MM.1S (cell line): ENCODE measurements at regions not wholly inside any gene's neighbourhood (a gene's known extent, or its start where the extent isn't known, plus 50 kb on each side); places are given as distances from the start of the nearest gene placed in this dataset.

Source experiments
- DNase-seq: peaks from one replicate; pipeline ENCODE4 v3.0.0-alpha.2; 2015
- H2AFZ ChIP-seq: fragments of 300-600 bp; sonication (generic); 2 replicates; pipeline ENCODE4 v1.6.0; 2016; ENCODE audit warnings: antibody characterized with exemption, low read length
- H3F3A ChIP-seq: fragments of 300-600 bp; sonication (generic); 2 replicates; pipeline ENCODE4 v1.6.1; 2016; ENCODE audit warnings: mild to moderate bottlenecking, antibody characterized with exemption, low read length, moderate library complexity, mixed read lengths; ENCODE audit not compliant: insufficient read depth
- H3K27ac ChIP-seq: fragments of 300-600 bp; sonication (generic); 2 replicates; pipeline ENCODE4 v1.5.1; 2016; ENCODE audit warnings: mild to moderate bottlenecking, low read length
- H3K27me3 ChIP-seq: fragments of 300-600 bp; sonication (generic); replicated peaks from 2 replicates; pipeline ENCODE4 v1.6.0; 2016; ENCODE audit warnings: low read length; ENCODE audit not compliant: insufficient read depth
- H3K36me3 ChIP-seq: fragments of 300-600 bp; sonication (generic); replicated peaks from 2 replicates; pipeline ENCODE4 v1.6.1; 2016; ENCODE audit warnings: mild to moderate bottlenecking, low read length, mixed read lengths; ENCODE audit not compliant: insufficient read depth
- H3K4me1 ChIP-seq: fragments of 300-600 bp; sonication (generic); 2 replicates; pipeline ENCODE4 v1.6.1; 2016; ENCODE audit warnings: low read length, mixed read lengths
- H3K4me2 ChIP-seq: fragments of 300-600 bp; sonication (generic); 2 replicates; pipeline ENCODE4 v1.6.0; 2016; ENCODE audit warnings: low read depth, low read length
- H3K4me3 ChIP-seq: fragments of 300-600 bp; sonication (generic); 2 replicates; pipeline ENCODE4 v1.5.1; 2016; ENCODE audit warnings: low read length, mixed read lengths
- H3K79me2 ChIP-seq: fragments of 300-600 bp; sonication (generic); 2 replicates; pipeline ENCODE4 v1.6.1; 2016; ENCODE audit warnings: mixed run types, low read length, mixed read lengths
- H3K9ac ChIP-seq: fragments of 300-600 bp; sonication (generic); 2 replicates; pipeline ENCODE4 v1.6.1; 2016; ENCODE audit warnings: low read length, mixed read lengths
- H3K9me2 ChIP-seq: fragments of 300-600 bp; sonication (generic); replicated peaks from 2 replicates; pipeline ENCODE4 v1.6.1; 2016; ENCODE audit warnings: mild to moderate bottlenecking, low read length, mixed read lengths; ENCODE audit not compliant: insufficient read depth
- H3K9me3 ChIP-seq: fragments of 300-600 bp; sonication (generic); replicated peaks from 2 replicates; pipeline ENCODE4 v1.6.1; 2016; ENCODE audit warnings: mild to moderate bottlenecking, low read length, mixed read lengths; ENCODE audit not compliant: insufficient read depth
- H4K20me1 ChIP-seq: fragments of 300-600 bp; sonication (generic); 2 replicates; pipeline ENCODE4 v1.6.1; 2016; ENCODE audit warnings: mild to moderate bottlenecking, low read length, moderate library complexity, mixed read lengths; ENCODE audit not compliant: insufficient read depth
- EZH2 ChIP-seq: fragments of 300-600 bp; sonication (generic); optimal IDR thresholded peaks from 2 replicates; pipeline ENCODE3; 2017; ENCODE audit warnings: low read depth, mild to moderate bottlenecking, antibody characterized with exemption, low read length, mixed read lengths
- EZH2phosphoT487 ChIP-seq: fragments of 300-600 bp; sonication (generic); IDR thresholded peaks from 2 replicates; pipeline ENCODE4 v1.6.1; 2018; ENCODE audit warnings: antibody characterized with exemption, low read length
- TF ChIP-seq, protein P1 (sequence below): fragments of 300-600 bp; sonication (generic); IDR thresholded peaks from 2 replicates; pipeline ENCODE4 v1.5.1; 2016; ENCODE audit warnings: antibody characterized with exemption, low read length, mixed read lengths

DNA sequence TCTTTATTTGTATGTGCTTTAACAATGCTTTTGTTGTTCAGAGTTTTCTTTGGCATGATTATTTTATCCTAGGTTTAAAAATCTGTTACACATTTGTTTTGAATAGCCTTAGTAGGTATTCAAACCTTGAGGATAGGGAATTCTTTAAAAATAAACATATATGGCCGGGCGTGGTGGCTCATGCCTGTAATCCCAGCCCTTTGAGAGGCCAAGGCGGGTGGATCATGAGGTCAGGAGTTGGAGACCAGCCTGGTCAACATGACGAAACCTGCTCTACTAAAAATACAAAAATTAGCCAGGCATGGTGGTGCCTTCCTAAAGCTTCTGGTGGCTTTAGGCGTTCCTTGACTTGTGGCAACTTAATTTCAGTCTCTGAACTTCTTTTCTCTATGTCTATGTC lies 743.3 kb upstream of the EPHA6 start:
- H3K36me3 ChIP-seq = no peaks in the 10 kb centered on the region
- no peak overlapping the region for H3K9ac ChIP-seq
- no peaks in the 10 kb centered on the region for H3K9me3 ChIP-seq
- TF ChIP-seq EZH2 (no peak), EZH2phosphoT487 (no peak)
- TF ChIP-seq, protein P1, sequence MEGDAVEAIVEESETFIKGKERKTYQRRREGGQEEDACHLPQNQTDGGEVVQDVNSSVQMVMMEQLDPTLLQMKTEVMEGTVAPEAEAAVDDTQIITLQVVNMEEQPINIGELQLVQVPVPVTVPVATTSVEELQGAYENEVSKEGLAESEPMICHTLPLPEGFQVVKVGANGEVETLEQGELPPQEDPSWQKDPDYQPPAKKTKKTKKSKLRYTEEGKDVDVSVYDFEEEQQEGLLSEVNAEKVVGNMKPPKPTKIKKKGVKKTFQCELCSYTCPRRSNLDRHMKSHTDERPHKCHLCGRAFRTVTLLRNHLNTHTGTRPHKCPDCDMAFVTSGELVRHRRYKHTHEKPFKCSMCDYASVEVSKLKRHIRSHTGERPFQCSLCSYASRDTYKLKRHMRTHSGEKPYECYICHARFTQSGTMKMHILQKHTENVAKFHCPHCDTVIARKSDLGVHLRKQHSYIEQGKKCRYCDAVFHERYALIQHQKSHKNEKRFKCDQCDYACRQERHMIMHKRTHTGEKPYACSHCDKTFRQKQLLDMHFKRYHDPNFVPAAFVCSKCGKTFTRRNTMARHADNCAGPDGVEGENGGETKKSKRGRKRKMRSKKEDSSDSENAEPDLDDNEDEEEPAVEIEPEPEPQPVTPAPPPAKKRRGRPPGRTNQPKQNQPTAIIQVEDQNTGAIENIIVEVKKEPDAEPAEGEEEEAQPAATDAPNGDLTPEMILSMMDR = no peak
- H3K27ac ChIP-seq = no peak overlapping the region
- no peaks in the 10 kb centered on the region for H4K20me1 ChIP-seq
- no peaks in the 10 kb centered on the region for H3K79me2 ChIP-seq
- H3F3A ChIP-seq = no peaks in the 10 kb centered on the region
- no peak overlapping the region for H3K4me2 ChIP-seq
- no peak overlapping the region for H2AFZ ChIP-seq
- no peaks in the 10 kb centered on the region for H3K4me1 ChIP-seq
- no peak overlapping the region for H3K4me3 ChIP-seq
- H3K9me2 ChIP-seq = no peaks in the 10 kb centered on the region
- DNase-seq = no peak
- no peaks in the 10 kb centered on the region for H3K27me3 ChIP-seq

GRCh38 chr3:96072226-96072625 lies 742.2 kb upstream of the EPHA6 start:
- Histone ChIP-seq H3K27me3 (no peaks in the 10 kb centered on the region), H3F3A (no peaks in the 10 kb centered on the region), H3K9me2 (no peaks in the 10 kb centered on the region), H3K36me3 (no peaks in the 10 kb centered on the region), H4K20me1 (no peaks in the 10 kb centered on the region), H3K4me2 (no peak overlapping the region), H2AFZ (0 out of 2 replicates have a peak overlapping the region, but pooled peaks have one; percentile 21), H3K4me3 (no peak overlapping the region), H3K9me3 (no peaks in the 10 kb centered on the region), H3K79me2 (no peaks in the 10 kb centered on the region), H3K9ac (no peak overlapping the region), H3K27ac (no peak overlapping the region), H3K4me1 (no peaks in the 10 kb centered on the region)
- DNase-seq = no peak
- TF ChIP-seq EZH2phosphoT487 (no peak), EZH2 (no peak)
- TF ChIP-seq, protein P1 = no peak

DNA sequence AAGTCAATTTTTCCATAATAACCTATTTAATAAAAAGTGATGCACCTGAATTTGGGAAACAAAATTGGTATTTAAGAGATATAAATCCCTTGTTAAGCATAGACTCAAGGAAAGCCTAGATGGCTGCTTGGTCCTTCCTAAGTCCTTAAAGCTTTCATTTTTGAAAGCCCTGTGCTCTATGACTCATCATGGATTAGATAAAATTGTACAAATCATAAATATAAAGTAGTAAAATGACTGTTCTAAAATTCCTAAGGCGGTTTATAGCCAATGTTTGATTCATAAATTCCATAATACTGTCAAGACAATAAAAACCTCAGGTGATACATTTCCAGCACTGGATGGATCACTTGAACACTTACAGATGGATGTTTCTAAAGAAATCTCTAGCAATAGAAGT lies 730.8 kb upstream of the EPHA6 start:
- no peaks in the 10 kb centered on the region for H3K27me3 ChIP-seq
- no peaks in the 10 kb centered on the region for H3K4me1 ChIP-seq
- H3K9ac ChIP-seq = no peak overlapping the region
- no peaks in the 10 kb centered on the region for H3K9me3 ChIP-seq
- TF ChIP-seq EZH2 = no peak
- TF ChIP-seq, protein P1 = no peak
- no peak for TF ChIP-seq EZH2phosphoT487
- DNase-seq = no peak
- H3F3A ChIP-seq = no peaks in the 10 kb centered on the region
- H4K20me1 ChIP-seq = no peaks in the 10 kb centered on the region
- no peak overlapping the region for H3K27ac ChIP-seq
- no peaks in the 10 kb centered on the region for H3K79me2 ChIP-seq
- no peak overlapping the region for H3K4me2 ChIP-seq
- H2AFZ ChIP-seq = no peak overlapping the region
- H3K36me3 ChIP-seq = no peaks in the 10 kb centered on the region
- H3K4me3 ChIP-seq = no peak overlapping the region
- H3K9me2 ChIP-seq = no peaks in the 10 kb centered on the region
